Stomach (tissue), 8 donors: ENCODE measurements at regions not wholly inside any gene's neighbourhood (a gene's known extent, or its start where the extent isn't known, plus 50 kb on each side); places are given as distances from the start of the nearest gene placed in this dataset.

ENCODE experiments used
- DNase-seq, 2 donors: peaks; one replicate each; pipeline versions ENCODE4 v3.0.0 to v3.0.0-alpha.2; 2013 to 2019
- H3K27ac ChIP-seq, 5 donors: fragments of 200-600 bp in 4 of 5; sonication (generic) in 4 of 5; one replicate each; pipeline ENCODE4 v1.5.1; 2013 to 2019; ENCODE audit warnings: mild to moderate bottlenecking in 1 of 5, moderate library complexity in 1 of 5
- H3K27me3 ChIP-seq, 3 donors: fragments of 200-600 bp; sonication (generic); one replicate each; pipeline ENCODE4 v1.5.1; 2017 to 2019; ENCODE audit warnings: mixed run types in 1 of 3
- H3K36me3 ChIP-seq, 4 donors: fragments of 200-600 bp; sonication (generic); 1 replicate in 3 of 4; 2 replicates in 1 of 4; pipeline ENCODE4 v1.5.1; 2016 to 2019
- H3K4me1 ChIP-seq, 4 donors: fragments of 200-600 bp; sonication (generic); one replicate each; pipeline ENCODE4 v1.5.1; 2016 to 2019
- H3K4me3 ChIP-seq, 4 donors: fragments of 200-600 bp; sonication (generic) in 3 of 4; one replicate each; pipeline ENCODE4 v1.5.1; 2016 to 2019; ENCODE audit warnings: mild to moderate bottlenecking in 1 of 4
- H3K9me3 ChIP-seq, 4 donors: fragments of 200-600 bp; sonication (generic); one replicate each; pipeline ENCODE4 v1.5.1; 2016 to 2019
- EP300 ChIP-seq: sonication (generic); formaldehyde crosslinking; IDR thresholded peaks from one replicate; pipeline ENCODE4 v1.6.1; 2017; ENCODE audit warnings: antibody characterized with exemption
- POLR2A ChIP-seq, 4 donors: fragments of 450-650 bp; IDR thresholded peaks; one replicate each; pipeline ENCODE4 v1.6.1; 2016; ENCODE audit warnings: antibody characterized with exemption in 4 of 4, control low read depth in 2 of 4, mild to moderate bottlenecking in 1 of 4, moderate library complexity in 1 of 4
- POLR2AphosphoS5 ChIP-seq, 3 donors: sonication (generic); formaldehyde crosslinking; IDR thresholded peaks; one replicate each; pipeline ENCODE4 v1.6.1; 2016; ENCODE audit warnings: antibody characterized with exemption in 3 of 3
- WGBS, 5 donors: extraction: QIAGEN DNeasy Blood & Tissue Kit in 3 of 5; methylation state at CpG; one replicate each; pipeline versions ENCODE4 v1.1.5 to v1.1.7; 2013 to 2018; 5-methylcytosine and 5-hydroxymethylcytosine counted together
- intact Hi-C: fragments of 100-400 bp; cut with DNase I; formaldehyde crosslinking; loops from one replicate; pipeline ENCODE4 v1.15.1; 2023; ENCODE audit warnings: low total_unique reads
- TF ChIP-seq, protein P1 (sequence below), 7 experiments: fragments of 450-650 bp in 4 of 7; fragments of 200-600 bp in 3 of 7; sonication (generic) in 3 of 7; IDR thresholded peaks; one replicate each; pipeline ENCODE4 v1.5.1; 2016 to 2019; ENCODE audit warnings: antibody characterized with exemption in 7 of 7, control low read depth in 2 of 7, mild to moderate bottlenecking in 1 of 7
- donor health status: healthy with polysubstance abuse.
- donor health status: Bipolar disorder and iron deficiency.
- donor health status: healthy.

DNA sequence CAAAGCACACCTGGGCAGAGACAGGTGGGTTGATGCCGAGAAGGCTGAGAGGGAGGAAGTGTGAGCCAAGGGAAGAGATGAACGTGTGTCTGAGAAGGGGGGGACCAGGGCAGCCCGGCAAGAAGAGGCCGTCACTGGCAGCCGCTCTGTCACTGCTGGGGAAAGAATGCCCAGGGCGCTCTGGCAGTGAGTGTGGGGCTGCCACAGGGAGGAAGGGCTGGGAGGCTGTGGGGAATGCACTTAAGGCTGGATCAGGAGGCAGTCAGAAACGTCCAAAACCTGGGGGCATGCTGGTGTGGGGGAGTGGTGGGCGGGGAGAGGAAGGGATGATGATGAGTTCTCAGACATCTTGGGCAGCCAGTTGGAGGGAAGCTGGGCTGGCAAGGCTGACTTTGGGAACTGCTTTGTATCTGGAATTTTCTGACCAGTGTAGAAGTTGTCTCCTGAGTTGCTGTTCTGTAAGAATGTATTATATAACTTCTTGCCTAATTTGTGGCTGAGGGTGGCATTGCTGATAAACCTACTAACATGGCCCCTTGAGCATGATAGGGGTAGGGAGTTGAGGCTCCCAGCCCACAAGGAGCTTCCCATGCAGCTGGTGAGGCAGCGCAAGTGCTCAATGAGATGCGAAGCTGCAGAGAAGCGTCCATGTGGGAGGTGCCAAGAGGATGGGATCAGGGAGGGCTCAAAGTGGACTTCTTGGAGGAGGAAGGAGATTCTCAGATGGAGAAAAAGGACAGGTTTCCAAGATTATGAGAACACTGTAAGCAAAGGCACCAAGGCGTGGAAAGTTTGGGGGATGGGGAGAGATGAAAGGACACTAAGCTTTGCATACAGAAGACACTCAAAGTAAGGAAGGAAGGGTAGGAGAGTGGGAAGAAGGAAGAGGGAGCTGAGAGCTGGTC is 185.1 kb upstream of the HAAO start:
- TF ChIP-seq EP300 (no peak), POLR2A (IDR thresholded peaks at IDR 0.05) (no peak), POLR2AphosphoS5 (IDR thresholded peaks at IDR 0.05) (no peak)
- TF ChIP-seq, protein P1, sequence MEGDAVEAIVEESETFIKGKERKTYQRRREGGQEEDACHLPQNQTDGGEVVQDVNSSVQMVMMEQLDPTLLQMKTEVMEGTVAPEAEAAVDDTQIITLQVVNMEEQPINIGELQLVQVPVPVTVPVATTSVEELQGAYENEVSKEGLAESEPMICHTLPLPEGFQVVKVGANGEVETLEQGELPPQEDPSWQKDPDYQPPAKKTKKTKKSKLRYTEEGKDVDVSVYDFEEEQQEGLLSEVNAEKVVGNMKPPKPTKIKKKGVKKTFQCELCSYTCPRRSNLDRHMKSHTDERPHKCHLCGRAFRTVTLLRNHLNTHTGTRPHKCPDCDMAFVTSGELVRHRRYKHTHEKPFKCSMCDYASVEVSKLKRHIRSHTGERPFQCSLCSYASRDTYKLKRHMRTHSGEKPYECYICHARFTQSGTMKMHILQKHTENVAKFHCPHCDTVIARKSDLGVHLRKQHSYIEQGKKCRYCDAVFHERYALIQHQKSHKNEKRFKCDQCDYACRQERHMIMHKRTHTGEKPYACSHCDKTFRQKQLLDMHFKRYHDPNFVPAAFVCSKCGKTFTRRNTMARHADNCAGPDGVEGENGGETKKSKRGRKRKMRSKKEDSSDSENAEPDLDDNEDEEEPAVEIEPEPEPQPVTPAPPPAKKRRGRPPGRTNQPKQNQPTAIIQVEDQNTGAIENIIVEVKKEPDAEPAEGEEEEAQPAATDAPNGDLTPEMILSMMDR (IDR thresholded peaks at IDR 0.05), result no peak
- intact Hi-C loops, result loop anchor here (10.0 kb wide), 1 partner anchor 257 kb away; no protein-coding TSS in a partner anchor

DNA sequence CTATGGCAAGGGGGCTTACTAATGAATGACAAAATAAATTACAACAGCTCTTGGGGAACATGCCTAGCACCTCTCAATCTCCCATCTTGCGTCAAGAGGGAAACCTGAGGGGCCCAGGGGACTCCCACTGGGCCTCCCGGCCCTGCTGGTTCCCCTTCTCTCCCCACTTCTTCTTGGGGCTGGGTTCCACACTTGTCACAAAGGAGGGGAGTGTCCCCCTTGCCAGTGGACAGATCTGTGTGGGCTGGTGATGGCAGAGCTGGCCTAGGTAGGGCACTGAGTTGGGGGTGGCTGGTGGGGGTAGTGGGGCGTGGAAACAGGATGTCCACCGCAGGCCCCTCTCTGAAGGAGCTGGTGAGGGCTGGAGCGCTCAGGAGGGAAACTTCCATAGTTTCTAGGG is 184.0 kb upstream of the HAAO start:
- Histone ChIP-seq H3K9me3 (no peaks in the 10 kb centered on the region), H3K27me3 (no peaks in the 10 kb centered on the region), H3K27ac (peak overlapping the region in 3 of 5 donors; percentile 20 to 49 (median 24)), H3K36me3 (no peaks in the 10 kb centered on the region), H3K4me1 (peaks cover 25 to 67% (median 54%) of the 10 kb centered on the region in 4 donors), H3K4me3 (no peak overlapping the region)
- DNase-seq, result no peak
- intact Hi-C loops, result loop anchor here (10.0 kb wide), 1 partner anchor 258 kb away; no protein-coding TSS in a partner anchor
- TF ChIP-seq, protein P1 (IDR thresholded peaks at IDR 0.05), result no peak
- TF ChIP-seq POLR2AphosphoS5 (IDR thresholded peaks at IDR 0.05) (no peak), POLR2A (IDR thresholded peaks at IDR 0.05) (no peak), EP300 (no peak)
- 83 to 98% (median 92%) methylated on average over 5 of the region's 5 CpGs for WGBS, 5 donors

More for the DNA sequence above, 185.1 kb upstream of the HAAO start:
- H3K27me3 ChIP-seq, result no peaks in the 10 kb centered on the region
- no peaks in the 10 kb centered on the region for H3K9me3 ChIP-seq
- WGBS, 5 donors, result 75 to 80% (median 77%) methylated on average over 11 to 12 of the region's 12 CpGs
- H3K36me3 ChIP-seq, result no peaks in the 10 kb centered on the region
- H3K4me1 ChIP-seq, result peaks cover 25 to 67% (median 54%) of the 10 kb centered on the region in 4 donors
- DNase-seq, result no peak
- H3K27ac ChIP-seq, result peak overlapping the region in 4 of 5 donors; percentile 26 to 75 (median 60)
- no peak overlapping the region for H3K4me3 ChIP-seq

DNA sequence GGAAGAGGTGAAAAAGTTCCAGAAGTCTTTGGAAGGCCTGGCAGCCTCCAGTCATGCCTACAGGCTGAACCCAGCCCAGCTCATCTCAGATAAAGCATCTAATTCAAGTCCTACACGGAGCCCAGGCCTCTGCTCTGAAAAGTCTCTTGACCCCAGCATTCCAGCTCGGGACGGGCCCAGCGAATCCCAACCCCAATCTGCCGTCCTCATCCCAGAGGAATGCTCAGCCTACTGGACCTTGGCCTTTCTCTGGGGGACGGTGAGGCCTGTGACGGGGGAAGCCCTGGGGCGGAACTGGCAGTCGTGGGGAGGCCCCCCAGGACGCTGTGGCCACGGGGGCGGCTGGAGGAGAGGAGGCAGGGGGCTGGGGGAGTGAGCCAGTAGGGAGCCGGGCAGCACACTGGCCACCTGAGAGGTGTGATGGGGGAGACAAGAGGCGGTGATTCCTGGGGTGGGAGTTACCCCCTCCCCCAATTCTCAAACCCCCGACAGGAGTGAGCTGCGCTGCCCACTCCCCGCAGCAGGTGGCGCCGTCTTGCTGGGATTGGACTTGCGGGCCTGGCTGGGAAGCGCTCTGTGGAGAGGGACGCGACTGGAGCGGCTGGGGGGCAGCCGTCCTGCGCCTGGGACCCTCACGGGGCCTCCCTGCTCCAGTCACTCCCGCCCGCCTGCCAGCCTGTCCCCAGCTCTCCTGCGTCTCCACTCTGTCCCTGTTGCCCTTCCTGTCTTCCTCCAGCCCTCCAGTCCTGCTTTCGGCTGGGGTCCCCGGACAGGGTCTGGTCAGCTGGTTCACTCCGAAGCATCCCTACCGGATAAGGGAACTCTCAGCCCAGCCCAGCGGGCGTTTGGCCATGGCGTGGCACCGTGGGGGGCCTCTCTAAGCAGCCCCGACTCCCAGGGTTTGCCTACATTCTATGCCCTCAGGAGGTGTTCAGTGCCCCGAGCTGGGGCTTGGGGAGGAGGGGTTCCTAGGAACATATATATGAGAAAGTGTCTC is 182.6 kb upstream of the HAAO start:
- no peaks in the 10 kb centered on the region for H3K9me3 ChIP-seq
- peak; percentile 77 to 92 for DNase-seq
- no peaks in the 10 kb centered on the region for H3K36me3 ChIP-seq
- peak overlapping the region; percentile 33 to 81 (median 67) for H3K27ac ChIP-seq
- H3K27me3 ChIP-seq, result no peaks in the 10 kb centered on the region
- WGBS, 5 donors, result 16 to 31% (median 23%) methylated on average over 18 to 40 of the region's 40 CpGs
- intact Hi-C loops, result loop anchor here (10.0 kb wide), 1 partner anchor 260 kb away; no protein-coding TSS in a partner anchor
- peaks cover 25 to 63% (median 52%) of the 10 kb centered on the region in 4 donors for H3K4me1 ChIP-seq
- no peak for TF ChIP-seq EP300
- TF ChIP-seq POLR2AphosphoS5 (IDR thresholded peaks at IDR 0.05), result peak in 1 of 3 donors; percentile 59
- TF ChIP-seq, protein P1 (IDR thresholded peaks at IDR 0.05), result peak in 6 of 7 experiments; percentile 49 to 94 (median 91)
- no peak for TF ChIP-seq POLR2A (IDR thresholded peaks at IDR 0.05)
- H3K4me3 ChIP-seq, result peak overlapping the region; percentile 31 to 43 (median 38)
